ENCODE measurements at regions not wholly inside any gene's neighbourhood (a gene's known extent, or its start where the extent isn't known, plus 50 kb on each side); places are given as distances from the start of the nearest gene placed in this dataset.
A peak's percentile ranks its signal among the peaks of the same experiment; 100 is the strongest.
"Not testable (repeated sequence)": the region's sequence is repeated elsewhere in the genome, so short reads cannot be mapped to it uniquely, and the experiment has no call there.

DNA sequence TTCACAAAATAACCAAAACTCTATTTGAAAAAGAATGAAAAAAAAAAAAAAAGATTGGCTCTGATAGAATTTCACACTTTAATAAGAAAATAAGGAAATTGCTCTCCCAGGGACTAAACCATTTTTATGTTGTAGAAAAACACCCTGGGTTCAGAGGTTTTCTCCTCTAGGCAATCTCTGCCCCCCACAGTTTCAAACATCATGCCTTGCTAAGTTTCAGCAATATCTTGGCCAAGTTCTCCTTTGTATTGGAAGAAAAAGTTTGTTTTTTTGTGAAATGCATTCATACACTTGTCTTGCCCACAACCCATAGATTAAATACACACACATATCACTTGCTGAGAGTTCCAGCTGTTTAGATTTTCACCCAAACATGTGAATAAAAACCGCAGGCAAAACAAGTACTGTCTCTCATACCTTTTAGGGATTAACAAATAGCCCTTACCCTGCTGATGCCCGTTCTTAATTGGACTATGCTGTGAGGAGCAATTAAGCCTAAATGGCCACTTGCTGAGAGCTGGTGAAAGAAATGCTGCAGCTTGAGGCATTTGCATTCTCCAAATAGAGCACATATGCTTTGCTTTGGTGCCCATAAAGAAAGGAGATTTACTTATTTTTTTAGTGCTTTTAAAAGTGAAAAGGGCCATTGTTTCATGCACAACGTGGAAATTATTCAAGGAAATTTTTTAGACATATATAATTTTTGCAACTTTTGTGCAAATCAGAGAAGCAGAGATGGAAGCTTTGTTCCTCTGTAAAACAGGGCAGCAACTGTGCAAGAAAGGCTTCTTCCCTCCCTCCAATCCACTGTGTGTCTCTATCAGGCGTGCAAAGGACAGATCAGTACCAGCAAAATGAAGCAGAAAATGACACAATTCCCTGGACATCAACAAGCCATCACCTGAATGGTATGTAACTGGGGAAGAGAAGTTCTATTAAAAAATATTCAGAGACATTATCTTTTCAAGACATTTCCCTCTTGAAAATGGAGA is 262.4 kb upstream of the KIF2A start:
- no peak for ATAC-seq

DNA sequence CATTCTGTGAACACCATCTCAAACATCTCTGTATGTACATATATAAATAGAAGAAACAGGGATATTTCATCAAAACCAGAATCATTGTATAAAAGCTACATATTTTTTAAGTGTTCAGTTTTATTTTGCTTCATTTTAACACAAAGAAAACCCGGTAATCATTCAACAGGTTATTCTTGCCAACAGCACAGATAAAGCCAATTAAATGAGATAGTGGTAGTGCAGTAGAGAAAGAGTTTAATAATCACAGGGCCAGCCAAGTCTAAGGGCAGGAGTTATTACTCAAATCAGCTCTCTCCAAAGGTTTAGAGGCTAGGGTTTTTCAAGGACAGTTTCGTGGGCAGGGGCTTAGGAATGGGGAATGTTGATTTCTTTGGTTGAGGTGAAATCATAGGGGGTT is 261.0 kb upstream of the KIF2A start:
- no peak for ATAC-seq

DNA sequence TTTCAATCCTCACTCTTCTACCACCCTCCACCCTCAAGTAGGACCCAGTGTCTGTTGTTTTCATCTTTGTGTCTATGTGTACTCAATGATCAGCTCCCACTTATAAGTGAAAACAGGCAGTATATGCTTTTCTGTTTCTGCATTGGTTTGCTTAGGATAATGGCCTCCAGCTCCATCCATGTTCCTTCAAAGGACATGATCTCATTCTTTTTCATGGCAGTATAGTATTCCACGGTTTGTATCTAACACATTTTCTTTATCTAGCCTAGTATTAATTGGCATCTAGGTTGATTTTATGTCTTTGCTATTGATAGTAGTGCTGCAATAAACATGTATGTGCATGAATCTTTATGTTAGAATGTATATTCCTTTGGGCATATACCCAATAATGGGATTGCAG is 259.8 kb upstream of the KIF2A start:
- ATAC-seq = no peak

DNA sequence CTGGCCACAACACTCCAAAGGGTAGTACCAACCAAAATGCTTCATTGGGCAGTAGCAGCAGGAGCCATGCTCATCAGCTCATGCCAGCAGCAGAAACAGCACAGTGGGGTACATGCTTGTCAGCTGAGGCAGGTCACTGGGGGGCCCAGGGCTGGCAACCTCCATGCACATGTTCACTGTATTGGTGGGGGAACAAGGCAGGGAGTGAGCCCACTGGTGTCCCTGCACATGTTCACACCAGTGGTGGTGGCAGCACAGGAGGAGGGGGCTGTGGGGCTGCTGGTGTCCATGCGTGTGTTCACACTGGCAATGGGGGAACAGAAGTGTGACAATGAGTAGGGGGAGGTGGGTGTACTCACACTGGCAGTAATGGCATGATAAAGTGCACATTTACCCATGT is 254.3 kb upstream of the KIF2A start:
- no peak for ATAC-seq

DNA sequence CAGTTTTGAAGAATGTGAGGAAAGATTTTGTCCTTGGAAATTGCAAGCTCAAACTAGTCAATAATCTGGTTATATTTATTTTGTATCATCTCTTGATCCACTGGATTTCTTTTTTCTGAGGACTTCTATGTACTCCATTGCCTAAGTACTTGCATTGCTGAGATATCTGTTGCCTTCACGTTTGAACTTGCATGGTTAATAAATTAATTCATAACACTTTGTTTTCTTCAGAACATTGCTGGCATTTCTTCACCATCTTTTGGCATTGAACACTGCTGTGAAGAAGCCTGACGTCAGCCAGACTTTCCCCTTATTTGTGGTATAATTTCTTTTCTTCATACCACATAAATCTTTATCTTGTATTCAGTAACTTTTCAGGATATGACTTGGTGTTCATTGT is 246.0 kb upstream of the KIF2A start:
- ATAC-seq = peak; percentile 50

DNA sequence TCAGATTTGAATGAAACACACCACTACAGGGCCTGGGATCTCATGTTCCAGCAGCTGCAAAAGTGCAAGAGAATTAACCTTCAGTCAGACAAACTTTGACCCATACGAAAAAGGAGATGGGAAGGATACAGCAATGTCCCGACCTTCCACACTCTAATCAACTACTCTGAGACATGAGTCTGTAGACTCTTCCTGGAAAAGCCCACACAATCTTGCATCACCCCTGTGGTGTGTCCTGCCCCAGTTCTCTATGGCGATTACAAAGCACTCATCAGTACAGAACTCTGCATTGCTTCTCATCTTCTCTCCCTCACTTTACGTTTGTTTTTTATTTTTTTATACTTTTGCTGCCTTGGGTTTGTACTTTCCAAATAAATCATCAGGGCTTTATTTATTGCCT is 241.0 kb upstream of the KIF2A start:
- no peak for ATAC-seq

DNA sequence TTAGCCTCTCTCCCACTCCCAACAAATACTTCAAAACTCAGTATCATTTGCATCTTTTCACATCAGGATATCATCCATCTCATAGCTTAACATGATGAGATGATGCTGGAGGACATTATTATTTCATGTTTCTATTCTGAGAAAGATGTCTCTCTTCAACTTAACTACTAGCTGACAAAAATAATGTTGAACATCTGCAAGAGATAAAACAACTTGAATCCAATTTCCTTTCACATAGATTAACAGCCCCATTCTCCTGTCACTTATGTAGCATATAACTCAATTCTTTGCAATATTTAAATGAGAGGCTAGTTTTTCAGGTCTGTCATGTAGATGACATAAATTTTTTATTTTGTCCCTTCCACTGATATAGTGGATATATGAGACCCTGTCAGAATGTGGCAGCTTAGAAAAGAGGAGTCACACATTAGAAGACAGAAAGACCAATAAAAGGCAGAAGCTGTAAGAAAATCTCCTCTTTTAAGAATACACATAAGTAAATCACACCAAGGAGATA is 239.2 kb upstream of the KIF2A start:
- ATAC-seq = no peak

DNA sequence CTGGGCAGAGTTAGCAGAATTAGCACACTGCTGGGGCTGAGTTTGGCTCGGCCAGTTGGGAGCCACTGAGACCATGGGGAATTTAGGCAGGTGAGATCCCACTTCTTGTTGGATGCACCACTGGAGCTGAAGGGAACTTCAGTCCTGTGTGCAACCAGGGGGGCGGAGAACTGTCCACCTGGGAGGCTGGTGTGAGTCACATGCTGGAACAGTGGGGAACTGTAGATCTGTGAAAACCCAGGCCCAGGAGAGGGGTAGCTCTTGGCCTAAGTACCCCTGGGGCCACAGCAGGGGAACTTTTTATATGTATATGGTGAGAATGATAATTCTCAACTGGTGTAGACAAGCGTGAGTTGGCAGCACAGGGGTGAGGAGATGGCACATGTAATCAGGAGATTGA is 237.5 kb upstream of the KIF2A start:
- ATAC-seq = no peak

DNA sequence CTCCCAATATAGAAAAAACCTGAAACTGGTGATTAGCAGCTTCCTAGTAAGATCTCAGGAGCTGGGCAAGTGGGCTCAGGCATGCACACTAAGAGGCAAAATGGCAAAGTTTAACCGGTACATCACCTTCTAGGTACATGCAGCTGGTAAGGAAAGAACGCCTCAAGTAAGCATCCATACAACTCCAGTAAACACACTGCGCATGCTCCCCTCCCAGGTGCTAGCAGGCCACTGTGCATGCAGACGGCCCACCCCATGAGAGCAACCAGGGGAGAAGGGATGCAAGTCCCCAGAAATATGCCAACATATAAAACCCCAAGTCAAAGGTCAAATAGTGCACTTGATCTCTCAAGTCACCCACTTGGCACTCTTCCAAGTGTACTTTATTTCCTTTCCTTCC is 228.6 kb upstream of the KIF2A start:
- ATAC-seq = no peak

DNA sequence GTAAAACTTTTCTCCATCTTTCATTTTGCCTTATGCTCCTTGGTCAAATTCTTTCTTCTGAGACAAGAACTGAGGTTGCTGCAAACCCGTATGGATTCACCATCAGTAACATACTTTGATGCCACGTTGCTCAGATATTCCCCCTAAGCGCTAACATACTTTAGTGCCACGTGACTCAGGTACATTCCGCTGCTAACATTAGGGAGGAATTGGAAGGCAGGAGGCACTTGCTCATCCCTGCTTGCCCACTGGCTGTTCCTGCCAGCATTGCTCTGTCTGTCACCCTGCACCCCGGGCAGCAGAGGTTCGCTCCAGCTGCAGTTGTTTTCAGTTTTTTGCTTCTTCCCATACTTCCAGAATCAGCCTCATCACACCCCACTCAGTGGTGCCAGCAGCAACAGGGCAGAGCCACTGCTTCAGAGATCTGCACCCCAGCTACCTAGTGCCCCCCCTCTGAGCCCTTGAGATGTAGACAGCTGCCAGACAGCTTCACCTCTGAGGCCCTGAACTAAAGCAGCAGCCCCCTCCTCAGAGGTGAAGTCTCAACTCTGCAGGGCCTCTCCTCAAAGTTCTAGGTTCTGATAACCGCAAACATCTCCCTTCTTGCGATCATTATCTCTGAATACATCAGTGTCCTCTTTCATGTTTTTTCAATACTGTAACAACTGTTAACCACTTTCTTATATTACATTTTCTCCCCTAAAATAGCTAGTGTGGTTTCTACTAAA is 228.0 kb upstream of the KIF2A start:
- ATAC-seq = no peak

DNA sequence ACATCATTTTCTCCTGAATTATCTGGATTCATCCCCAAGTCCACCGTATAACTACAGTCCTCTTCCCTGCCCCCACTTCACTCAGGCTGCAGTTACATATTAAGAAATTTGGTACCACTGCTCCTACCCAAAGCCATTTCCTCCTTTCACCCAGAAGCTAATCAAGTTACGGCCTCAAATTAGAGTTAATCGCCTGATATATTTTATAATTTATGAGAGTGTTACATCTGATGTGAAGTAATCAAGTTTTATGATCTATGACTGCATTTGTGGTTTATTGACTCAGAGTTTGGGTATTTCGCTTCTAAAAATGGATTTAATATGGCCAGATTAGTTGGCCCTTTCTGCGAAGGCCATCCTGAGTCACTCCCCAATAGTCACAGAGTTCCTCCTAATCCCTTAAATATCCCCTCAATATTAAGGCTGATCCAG is 223.6 kb upstream of the KIF2A start:
- peak; percentile 49 for ATAC-seq

DNA sequence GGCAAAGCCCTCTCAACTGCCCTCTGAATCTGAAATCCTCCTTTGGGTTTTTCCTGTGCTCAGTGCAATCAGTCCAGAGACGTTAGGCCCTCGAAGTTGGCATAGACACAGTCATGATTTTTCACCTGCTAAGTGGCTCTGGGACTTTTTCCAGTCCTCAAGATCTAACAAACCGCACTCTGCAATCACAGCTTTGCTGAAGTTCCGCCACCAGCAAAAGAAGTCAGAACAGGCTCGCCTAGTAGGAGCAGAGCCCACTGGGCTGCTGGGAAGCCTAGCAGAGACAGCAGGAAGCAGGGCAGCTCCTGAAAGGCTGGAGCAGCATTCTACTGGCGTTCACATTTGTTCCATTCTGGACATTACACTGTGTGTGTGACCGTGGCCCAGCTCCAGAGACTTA is 222.8 kb upstream of the KIF2A start:
- ATAC-seq = no peak

DNA sequence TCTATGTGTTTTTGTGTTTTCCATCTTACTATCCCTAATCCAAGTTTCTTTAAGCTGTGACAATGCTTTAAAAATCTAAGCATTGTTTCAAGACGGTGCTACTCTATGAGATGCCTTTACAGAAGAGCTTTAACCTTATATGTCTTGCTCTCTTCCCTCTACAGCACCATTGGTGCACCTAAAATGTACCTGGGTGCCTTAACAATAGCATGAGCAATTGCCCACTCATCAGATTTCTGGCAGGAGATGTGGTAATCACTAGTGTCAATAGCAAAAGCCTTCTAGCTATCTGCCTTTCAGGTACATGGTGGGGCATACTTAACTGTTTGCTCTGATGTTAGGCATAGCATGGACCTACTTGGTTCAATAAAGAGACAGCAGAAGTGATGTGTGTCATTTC is 222.3 kb upstream of the KIF2A start:
- ATAC-seq = peak; percentile 65

DNA sequence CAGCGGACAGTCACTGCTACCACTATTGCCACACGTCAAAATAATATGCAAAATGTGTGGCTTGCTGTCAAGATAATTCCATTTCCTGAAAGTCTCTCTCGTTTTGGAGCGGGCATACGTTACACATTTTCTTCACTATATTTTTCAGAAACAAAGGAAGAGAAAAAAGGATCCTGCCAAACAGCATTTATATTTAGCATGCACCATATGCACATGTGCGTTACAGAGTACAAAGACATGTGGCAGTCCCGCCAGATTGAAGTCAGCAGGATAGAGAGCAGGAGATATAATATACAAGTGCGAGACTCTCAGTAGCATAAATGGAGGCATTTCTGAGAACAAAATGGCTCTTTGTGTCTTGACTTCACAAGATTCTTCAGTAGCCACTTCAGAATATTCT is 221.6 kb upstream of the KIF2A start:
- no peak for ATAC-seq

DNA sequence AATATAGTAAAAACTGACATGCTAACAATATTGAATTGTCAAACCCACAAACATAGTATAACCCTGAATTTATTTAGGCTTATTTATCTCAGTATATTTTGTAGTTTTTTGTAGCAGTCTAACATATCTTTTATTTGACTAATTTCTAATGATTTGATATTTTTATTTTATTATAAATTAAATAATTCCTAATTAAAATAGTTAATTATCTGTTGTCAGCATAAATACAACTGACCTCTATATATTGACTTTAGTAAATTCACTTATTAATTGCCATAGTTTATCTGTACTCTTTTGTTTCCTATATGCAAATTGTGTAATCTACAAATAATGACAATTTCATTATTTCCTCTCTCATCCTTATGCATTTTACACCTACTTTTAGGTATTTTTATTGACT is 215.1 kb upstream of the KIF2A start:
- ATAC-seq = no peak

DNA sequence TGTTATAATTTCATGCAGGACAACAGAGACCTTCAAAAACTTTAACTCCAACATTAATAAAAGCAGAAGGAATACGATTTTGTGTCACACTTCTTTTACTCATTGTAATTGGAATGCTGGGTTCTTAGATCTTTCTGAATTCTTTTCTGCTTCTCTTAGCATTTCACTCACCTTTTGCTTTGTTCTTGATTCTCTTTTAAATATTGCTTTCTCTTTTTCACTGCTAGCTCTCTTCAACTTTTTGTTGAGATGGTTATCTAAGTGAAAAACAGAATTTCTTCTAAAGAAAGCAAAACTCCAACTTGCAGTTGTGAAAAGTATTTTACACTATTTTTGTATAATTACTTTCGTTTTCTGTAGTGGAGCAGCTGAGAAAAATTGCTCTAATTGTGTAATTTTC is 212.6 kb upstream of the KIF2A start:
- ATAC-seq = no peak

DNA sequence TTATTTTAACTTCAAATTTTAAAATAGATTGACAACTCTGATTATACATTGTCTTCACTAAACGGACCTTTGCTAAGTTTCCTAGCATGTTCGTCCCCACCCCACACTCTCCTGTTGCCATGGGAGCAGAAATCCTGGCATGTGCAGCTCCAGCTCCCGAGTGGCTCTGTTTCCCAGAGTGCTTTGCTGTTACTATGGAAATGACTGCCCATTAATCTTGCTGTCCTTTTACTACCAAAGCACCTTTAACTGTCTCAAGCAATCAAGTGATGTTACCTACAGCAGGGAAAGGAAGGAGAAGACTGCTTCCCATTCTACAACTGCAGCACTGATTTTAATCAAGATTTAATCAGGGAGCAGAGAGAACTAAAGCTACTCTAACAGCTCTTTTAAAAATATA is 212.0 kb upstream of the KIF2A start:
- ATAC-seq = no peak

DNA sequence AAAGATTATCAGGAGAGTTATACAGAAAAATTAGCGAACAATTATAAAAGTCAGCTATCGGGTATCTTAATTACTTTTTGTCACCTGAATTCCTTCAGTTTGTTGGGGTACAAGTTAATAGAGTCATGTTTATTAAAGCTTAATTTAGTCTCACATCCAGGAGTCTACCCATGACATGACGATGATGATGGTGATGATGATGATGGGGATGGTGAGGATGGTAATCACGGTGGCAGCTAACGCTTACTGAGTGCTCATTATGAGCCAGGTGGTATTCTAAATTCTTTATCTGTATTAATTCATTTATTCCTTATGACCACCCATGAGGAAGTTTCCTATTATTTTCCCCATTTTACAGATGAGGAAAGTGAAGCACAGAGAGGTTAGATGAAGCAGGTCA is 208.6 kb upstream of the KIF2A start:
- no peak for ATAC-seq

DNA sequence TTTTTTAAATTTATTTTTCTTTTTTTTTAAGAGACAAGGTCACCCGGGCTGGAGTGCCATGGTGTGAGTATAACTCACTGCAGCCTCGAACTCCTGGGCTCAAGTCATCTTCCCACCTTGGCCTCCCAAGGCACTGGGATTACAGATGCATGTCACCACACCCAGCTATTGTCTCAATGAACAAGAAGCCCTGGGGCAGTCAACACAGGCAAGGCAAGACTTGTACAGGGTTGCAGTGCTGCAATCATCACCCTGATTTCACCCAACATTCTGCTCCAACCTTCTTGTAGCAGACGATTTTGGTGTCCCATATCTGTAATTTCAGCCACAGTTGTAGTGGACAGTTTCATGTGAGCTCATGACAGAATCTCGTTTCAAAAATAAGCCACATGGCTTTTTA is 205.8 kb upstream of the KIF2A start:
- peak; percentile 92 for ATAC-seq

DNA sequence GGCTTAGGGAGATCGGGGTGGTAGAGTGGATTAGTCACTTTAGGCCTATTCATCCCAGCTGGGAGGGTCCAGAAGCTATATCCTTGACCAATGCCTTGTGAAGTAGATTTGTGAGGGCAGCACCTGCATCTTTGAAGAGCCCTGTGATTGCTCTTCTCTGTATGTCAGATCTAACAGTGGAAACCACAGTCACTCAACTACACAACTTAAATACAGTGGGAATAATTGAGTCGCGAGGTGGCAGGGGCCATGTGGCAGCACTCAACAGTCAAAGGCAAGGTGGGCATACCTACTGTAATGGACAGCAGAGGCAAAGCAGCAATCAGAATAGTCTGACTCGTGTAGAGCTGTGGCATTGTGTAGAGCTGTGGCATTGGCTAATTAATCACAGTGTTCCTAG is 202.1 kb upstream of the KIF2A start:
- ATAC-seq = not testable (repeated sequence)

DNA sequence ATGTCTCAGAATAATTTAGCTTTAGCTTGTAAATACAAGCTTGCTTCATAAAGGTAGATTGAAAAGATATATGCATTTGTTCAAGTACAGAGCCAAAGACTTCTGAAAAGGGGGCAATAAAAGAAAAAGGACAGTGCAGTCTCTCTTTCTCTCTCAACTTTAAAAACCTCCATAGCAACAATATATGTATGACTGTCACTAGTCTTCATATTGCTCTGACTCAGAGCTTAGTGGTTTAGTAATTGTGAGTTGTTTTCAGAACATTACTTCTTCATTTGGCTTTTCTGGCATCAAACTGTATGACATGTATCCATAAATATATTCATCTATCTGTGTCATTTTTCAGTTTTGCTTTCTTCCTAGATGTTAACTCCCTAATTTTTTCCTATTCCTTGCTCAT is 194.6 kb upstream of the KIF2A start:
- no peak for ATAC-seq

DNA sequence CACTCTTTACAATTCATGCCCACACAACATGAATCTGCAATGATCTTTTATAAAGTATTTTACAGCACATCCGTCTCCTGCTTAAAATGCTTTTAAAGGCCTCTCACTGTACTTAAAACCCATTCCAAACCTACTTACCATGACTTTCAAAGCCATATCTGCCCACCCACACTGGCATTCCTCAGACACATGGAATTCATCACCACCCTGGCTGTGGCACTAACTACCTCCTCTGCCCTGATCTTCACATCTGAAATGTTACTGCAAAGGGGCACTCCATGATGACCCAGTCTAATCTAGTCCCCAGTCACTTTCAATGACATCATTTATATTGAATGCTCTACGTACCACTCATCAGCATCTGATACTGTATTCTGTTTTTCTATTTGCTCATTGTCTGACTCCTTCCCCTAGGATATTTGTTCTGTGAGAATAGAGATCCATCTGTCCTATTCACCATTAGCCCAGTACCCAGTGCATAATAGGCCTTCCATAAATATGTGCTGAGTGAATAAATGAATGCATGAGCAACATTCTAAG is 193.2 kb upstream of the KIF2A start:
- no peak for ATAC-seq

DNA sequence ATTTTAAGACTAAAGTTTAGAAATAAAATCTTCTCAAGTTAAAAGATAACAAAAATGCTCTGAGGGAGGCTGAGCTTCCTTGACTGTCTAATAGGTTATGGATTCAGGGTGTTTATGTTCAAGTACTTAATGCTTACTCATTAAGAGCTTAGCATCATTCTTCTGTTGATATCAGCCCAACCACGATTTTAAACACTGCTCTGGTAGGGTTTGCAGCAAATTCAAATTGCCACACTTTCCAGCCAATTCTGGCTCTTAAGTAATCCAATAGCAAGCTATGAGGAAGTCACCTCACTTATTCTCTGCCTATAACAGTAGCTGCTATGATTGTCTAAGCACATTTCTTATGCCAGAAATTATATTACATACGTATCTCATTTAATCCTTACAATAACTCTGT is 191.0 kb upstream of the KIF2A start:
- no peak for ATAC-seq

DNA sequence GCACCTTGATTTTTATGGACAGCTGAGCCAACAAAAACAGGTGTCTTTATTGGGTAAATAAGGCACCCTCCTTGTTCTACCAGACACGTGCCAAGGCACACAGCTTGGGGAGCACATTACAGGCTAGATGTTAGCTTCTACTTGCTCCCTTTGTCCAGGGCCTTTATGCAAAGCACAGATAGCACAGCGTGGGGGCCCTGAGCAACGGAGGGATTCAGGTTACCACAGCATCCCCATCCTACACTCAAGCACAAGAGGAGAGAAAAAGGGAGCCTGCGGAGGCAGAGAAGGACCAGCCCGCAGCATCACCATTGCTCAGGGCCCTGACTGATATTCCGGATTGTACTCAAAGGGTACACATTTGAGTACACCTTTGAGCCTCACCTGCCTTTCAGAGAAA is 181.7 kb upstream of the KIF2A start:
- no peak for ATAC-seq

Measured in esophagus mucosa (tissue), 1 donor.